Nephron progenitor cell (in vitro differentiated cells): ENCODE measurements at regions not wholly inside any gene's neighbourhood (a gene's known extent, or its start where the extent isn't known, plus 50 kb on each side); places are given as distances from the start of the nearest gene placed in this dataset.

Experiments
- DNase-seq: peaks from one replicate; pipeline ENCODE4 v3.0.0; 2021
- H3K27ac Mint-ChIP-seq: 2 replicates; pipeline ENCODE4 v1.8.0; 2021; ENCODE audit warnings: mild to moderate bottlenecking, moderate library complexity, mixed read lengths
- H3K27me3 Mint-ChIP-seq: 2 replicates; pipeline ENCODE4 v1.8.0; 2021; ENCODE audit warnings: mild to moderate bottlenecking, low read depth, mixed read lengths; ENCODE audit not compliant: poor library complexity
- H3K36me3 Mint-ChIP-seq: 2 replicates; pipeline ENCODE4 v1.8.0; 2021; ENCODE audit warnings: low read depth, mixed read lengths
- H3K4me1 Mint-ChIP-seq: 2 replicates; pipeline ENCODE4 v1.8.0; 2021; ENCODE audit warnings: mixed read lengths
- H3K4me3 Mint-ChIP-seq: 2 replicates; pipeline ENCODE4 v1.8.0; 2021; ENCODE audit warnings: mild to moderate bottlenecking, moderate library complexity, mixed read lengths
- H3K9me3 Mint-ChIP-seq: 2 replicates; pipeline ENCODE4 v1.8.0; 2021; ENCODE audit warnings: mild to moderate bottlenecking, moderate library complexity, mixed read lengths
- TF ChIP-seq, protein P1 (sequence below): fragments of 200-600 bp; sonication (generic); IDR thresholded peaks from 2 replicates; pipeline ENCODE4 v1.5.0; 2021; ENCODE audit warnings: antibody characterized with exemption

DNA sequence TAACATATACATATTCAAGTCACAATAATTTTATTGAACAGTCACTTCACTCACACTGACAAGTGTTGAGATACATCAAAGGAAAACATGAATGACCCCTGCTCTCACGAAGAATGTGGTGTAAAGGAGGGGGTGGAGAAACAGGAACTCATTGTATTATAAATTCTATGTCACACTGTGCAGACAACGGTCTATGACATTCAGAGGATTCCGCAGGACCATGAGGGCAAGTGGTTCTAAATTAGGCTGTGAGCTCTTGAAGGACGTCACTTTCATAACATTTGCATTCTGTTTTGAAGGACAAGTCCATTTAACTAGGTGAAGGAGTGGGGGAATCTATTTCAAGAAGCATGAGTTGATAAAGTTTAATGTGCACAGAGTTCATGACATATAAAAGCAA, 415.2 kb upstream of the HS3ST1 start:
- TF ChIP-seq, protein P1, sequence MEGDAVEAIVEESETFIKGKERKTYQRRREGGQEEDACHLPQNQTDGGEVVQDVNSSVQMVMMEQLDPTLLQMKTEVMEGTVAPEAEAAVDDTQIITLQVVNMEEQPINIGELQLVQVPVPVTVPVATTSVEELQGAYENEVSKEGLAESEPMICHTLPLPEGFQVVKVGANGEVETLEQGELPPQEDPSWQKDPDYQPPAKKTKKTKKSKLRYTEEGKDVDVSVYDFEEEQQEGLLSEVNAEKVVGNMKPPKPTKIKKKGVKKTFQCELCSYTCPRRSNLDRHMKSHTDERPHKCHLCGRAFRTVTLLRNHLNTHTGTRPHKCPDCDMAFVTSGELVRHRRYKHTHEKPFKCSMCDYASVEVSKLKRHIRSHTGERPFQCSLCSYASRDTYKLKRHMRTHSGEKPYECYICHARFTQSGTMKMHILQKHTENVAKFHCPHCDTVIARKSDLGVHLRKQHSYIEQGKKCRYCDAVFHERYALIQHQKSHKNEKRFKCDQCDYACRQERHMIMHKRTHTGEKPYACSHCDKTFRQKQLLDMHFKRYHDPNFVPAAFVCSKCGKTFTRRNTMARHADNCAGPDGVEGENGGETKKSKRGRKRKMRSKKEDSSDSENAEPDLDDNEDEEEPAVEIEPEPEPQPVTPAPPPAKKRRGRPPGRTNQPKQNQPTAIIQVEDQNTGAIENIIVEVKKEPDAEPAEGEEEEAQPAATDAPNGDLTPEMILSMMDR: no peak
- no peak overlapping the region for H3K27ac Mint-ChIP-seq
- no peaks in the 10 kb centered on the region for H3K9me3 Mint-ChIP-seq
- H3K27me3 Mint-ChIP-seq: no peaks in the 10 kb centered on the region
- H3K4me1 Mint-ChIP-seq: no peaks in the 10 kb centered on the region
- DNase-seq: no peak
- no peaks in the 10 kb centered on the region for H3K36me3 Mint-ChIP-seq
- no peak overlapping the region for H3K4me3 Mint-ChIP-seq

DNA sequence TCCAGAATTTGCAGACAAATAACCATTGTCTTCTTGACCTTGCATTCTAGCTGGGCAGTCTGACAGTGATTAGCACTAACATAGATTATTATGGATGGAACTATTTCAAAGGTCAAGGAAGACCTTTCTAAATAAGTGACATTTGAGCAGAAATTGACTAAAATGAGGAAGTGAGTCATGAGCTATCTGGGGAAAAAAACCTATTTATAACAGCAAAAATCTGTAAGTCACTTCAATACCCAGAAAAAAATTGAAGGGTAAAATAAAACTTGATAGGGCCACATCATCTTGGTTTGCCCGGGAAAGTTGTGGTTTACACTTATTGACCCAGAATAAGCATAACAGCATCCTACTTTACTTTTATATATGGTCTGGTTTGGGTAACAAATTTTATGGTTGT, 414.6 kb upstream of the HS3ST1 start:
- no peaks in the 10 kb centered on the region for H3K4me1 Mint-ChIP-seq
- DNase-seq: no peak
- H3K9me3 Mint-ChIP-seq: no peaks in the 10 kb centered on the region
- H3K4me3 Mint-ChIP-seq: no peak overlapping the region
- no peaks in the 10 kb centered on the region for H3K36me3 Mint-ChIP-seq
- TF ChIP-seq, protein P1: no peak
- no peak overlapping the region for H3K27ac Mint-ChIP-seq
- H3K27me3 Mint-ChIP-seq: no peaks in the 10 kb centered on the region

DNA sequence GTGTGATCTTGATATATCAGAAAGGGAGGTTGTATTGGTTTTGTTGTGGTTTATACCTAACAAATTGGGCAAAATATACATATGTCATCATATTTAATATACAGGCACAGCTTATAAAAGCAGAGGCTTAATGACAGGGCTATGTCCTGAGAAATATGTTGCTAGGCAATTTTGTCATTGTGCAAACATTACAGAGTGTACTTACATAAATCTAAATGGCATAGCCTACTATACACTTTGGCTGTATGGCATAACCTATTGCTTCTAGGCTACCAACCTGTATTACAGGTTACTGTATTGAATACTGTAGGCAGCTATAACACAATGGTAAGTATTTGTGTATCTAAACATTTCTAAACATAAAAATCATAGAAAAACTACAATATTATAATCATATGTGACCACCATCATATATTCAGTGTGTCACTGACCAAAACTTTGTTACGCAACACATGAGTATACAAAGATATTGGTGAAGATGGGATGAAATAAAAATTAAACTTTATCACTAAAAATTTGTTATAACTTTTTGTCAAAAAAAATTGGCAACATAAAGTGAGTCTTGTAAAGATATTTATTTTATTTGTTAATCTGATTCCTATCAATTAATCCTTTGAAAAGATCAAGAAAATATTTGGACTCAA, 414.0 kb upstream of the HS3ST1 start:
- Mint-ChIP-seq H3K36me3 (no peaks in the 10 kb centered on the region), H3K9me3 (no peaks in the 10 kb centered on the region), H3K4me3 (no peak overlapping the region), H3K27me3 (no peaks in the 10 kb centered on the region), H3K27ac (no peak overlapping the region), H3K4me1 (no peaks in the 10 kb centered on the region)
- no peak for DNase-seq
- TF ChIP-seq, protein P1: no peak

DNA sequence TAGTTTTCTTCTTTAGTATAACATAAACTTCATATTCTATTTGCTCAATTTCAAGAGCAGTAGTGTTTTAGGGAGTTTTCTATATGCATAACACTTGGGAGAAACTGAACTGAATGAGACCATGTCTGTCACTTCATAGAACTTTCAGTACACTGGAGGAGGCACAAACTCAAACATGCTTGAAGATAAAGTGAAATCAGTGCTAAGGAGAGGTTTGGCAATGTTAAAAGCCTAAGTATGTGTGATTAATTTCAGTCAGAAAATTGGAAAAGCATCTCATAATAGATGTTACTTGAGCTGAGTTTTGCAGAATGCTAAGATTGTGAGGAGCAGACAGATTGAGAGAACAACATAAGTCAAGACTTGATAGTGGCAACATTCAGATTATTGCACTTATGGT, 411.2 kb upstream of the HS3ST1 start:
- Mint-ChIP-seq H3K27me3 (peaks cover 2% of the 10 kb centered on the region), H3K27ac (no peak overlapping the region), H3K4me3 (no peak overlapping the region), H3K9me3 (no peaks in the 10 kb centered on the region), H3K4me1 (no peaks in the 10 kb centered on the region), H3K36me3 (no peaks in the 10 kb centered on the region)
- no peak for DNase-seq
- TF ChIP-seq, protein P1: no peak

DNA sequence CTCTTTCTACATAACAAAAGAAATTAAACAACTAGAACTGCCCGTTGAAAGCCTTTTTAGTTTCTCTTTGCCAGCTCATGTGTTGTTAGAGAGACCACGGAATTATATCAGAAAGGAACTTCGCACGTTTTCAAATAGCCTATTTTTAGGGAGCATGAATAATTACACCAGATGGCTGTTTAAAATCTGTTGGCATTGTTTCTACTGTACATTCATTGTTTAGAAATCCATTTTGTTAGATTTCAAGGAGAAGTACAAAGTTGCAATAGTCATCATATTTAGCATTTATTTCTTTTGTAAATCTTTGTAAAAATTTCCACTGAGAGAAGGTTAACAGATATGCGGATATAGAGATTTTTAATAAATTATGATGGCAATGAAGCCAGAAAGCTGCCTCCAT, 403.0 kb upstream of the HS3ST1 start:
- no peaks in the 10 kb centered on the region for H3K4me1 Mint-ChIP-seq

GRCh38 chr4:11824566-11824965, 395.9 kb upstream of the HS3ST1 start:
- TF ChIP-seq, protein P1: no peak
- no peak for DNase-seq
- H3K27ac Mint-ChIP-seq: no peak overlapping the region
- H3K4me1 Mint-ChIP-seq: no peaks in the 10 kb centered on the region
- no peaks in the 10 kb centered on the region for H3K36me3 Mint-ChIP-seq
- H3K9me3 Mint-ChIP-seq: no peaks in the 10 kb centered on the region
- peaks cover 5% of the 10 kb centered on the region for H3K27me3 Mint-ChIP-seq
- H3K4me3 Mint-ChIP-seq: no peak overlapping the region

More for the DNA sequence above, 403.0 kb upstream of the HS3ST1 start:
- no peaks in the 10 kb centered on the region for H3K9me3 Mint-ChIP-seq
- TF ChIP-seq, protein P1: no peak
- H3K4me3 Mint-ChIP-seq: no peak overlapping the region
- no peaks in the 10 kb centered on the region for H3K36me3 Mint-ChIP-seq
- H3K27me3 Mint-ChIP-seq: peaks cover 5% of the 10 kb centered on the region
- no peak for DNase-seq
- no peak overlapping the region for H3K27ac Mint-ChIP-seq
